Adipocyte (in vitro differentiated cells): ENCODE measurements at regions not wholly inside any gene's neighbourhood (a gene's known extent, or its start where the extent isn't known, plus 50 kb on each side); places are given as distances from the start of the nearest gene placed in this dataset.
"Not testable (repeated sequence)": the region's sequence is repeated elsewhere in the genome, so short reads cannot be mapped to it uniquely, and the experiment has no call there.

Experiments used
- DNase-seq: peaks from one replicate; pipeline ENCODE4 v3.0.0-alpha.2; 2015; ENCODE audit warnings: low read depth
- H3K27me3 ChIP-seq: replicated peaks from 2 replicates; pipeline ENCODE4 v1.7.0; 2013; ENCODE audit warnings: mild to moderate bottlenecking, low read length, moderate library complexity; ENCODE audit not compliant: control insufficient read depth, insufficient read depth
- H3K36me3 ChIP-seq: 2 replicates; pipeline ENCODE4 v1.7.0; 2013; ENCODE audit warnings: low read length, mild to moderate bottlenecking, moderate library complexity; ENCODE audit not compliant: control insufficient read depth, insufficient read depth, severe bottlenecking
- H3K4me1 ChIP-seq: 2 replicates; pipeline ENCODE4 v1.7.0; 2013; ENCODE audit warnings: mild to moderate bottlenecking, low read length, moderate library complexity; ENCODE audit not compliant: control insufficient read depth, insufficient read depth
- H3K4me3 ChIP-seq: 2 replicates; pipeline ENCODE4 v1.7.0; 2013; ENCODE audit warnings: mild to moderate bottlenecking, low read length, moderate library complexity
- H3K9ac ChIP-seq: 2 replicates; pipeline ENCODE4 v1.7.0; 2013; ENCODE audit warnings: mild to moderate bottlenecking, low read length, moderate library complexity
- H3K9me3 ChIP-seq: 2 replicates; pipeline ENCODE4 v1.7.0; 2013; ENCODE audit warnings: mild to moderate bottlenecking, low read length, moderate library complexity; ENCODE audit not compliant: control insufficient read depth

- Histone ChIP-seq H3K4me3 (no peak overlapping the region), H3K36me3 (no peaks in the 10 kb centered on the region), H3K9me3 (peaks cover 3% of the 10 kb centered on the region), H3K4me1 (no peaks in the 10 kb centered on the region), H3K27me3 (no peaks in the 10 kb centered on the region), H3K9ac (no peak overlapping the region)
- no peak for DNase-seq
Observed at GRCh38 chr6:76516924-76517323, 444.5 kb upstream of the IMPG1 start.

- no peaks in the 10 kb centered on the region for H3K4me1 ChIP-seq
Observed at GRCh38 chr6:76510489-76510888, 438.0 kb upstream of the IMPG1 start.

GRCh38 chr6:76509397-76509796, 436.9 kb upstream of the IMPG1 start:
- Histone ChIP-seq H3K4me1 (no peaks in the 10 kb centered on the region), H3K9me3 (no peaks in the 10 kb centered on the region), H3K9ac (no peak overlapping the region), H3K36me3 (no peaks in the 10 kb centered on the region), H3K27me3 (no peaks in the 10 kb centered on the region), H3K4me3 (no peak overlapping the region)
- DNase-seq, result no peak

More at GRCh38 chr6:76510489-76510888, 438.0 kb upstream of the IMPG1 start:
- H3K27me3 ChIP-seq, result no peaks in the 10 kb centered on the region
- no peak for DNase-seq
- no peaks in the 10 kb centered on the region for H3K9me3 ChIP-seq
- H3K36me3 ChIP-seq, result no peaks in the 10 kb centered on the region
- no peak overlapping the region for H3K4me3 ChIP-seq
- H3K9ac ChIP-seq, result no peak overlapping the region

- no peak overlapping the region for H3K9ac ChIP-seq
- no peaks in the 10 kb centered on the region for H3K27me3 ChIP-seq
- no peak overlapping the region for H3K4me3 ChIP-seq
- no peaks in the 10 kb centered on the region for H3K36me3 ChIP-seq
- DNase-seq, result no peak
- H3K4me1 ChIP-seq, result no peaks in the 10 kb centered on the region
- H3K9me3 ChIP-seq, result no peaks in the 10 kb centered on the region
Observed at GRCh38 chr6:76506808-76507207, 434.3 kb upstream of the IMPG1 start.

GRCh38 chr6:76495909-76496308, 423.4 kb upstream of the IMPG1 start:
- Histone ChIP-seq H3K36me3 (no peaks in the 10 kb centered on the region), H3K27me3 (no peaks in the 10 kb centered on the region), H3K9ac (no peak overlapping the region), H3K9me3 (peaks cover 9% of the 10 kb centered on the region), H3K4me1 (no peaks in the 10 kb centered on the region), H3K4me3 (no peak overlapping the region)
- no peak for DNase-seq

GRCh38 chr6:76491376-76491775, 418.9 kb upstream of the IMPG1 start:
- not testable (repeated sequence) for H3K4me1 ChIP-seq, H3K36me3 ChIP-seq, H3K4me3 ChIP-seq, H3K9ac ChIP-seq, H3K27me3 ChIP-seq, DNase-seq
- H3K9me3 ChIP-seq, result peaks cover 11% of the 10 kb centered on the region

GRCh38 chr6:76490456-76490855, 418.0 kb upstream of the IMPG1 start:
- Histone ChIP-seq H3K9ac (no peak overlapping the region), H3K4me3 (no peak overlapping the region), H3K27me3 (no peaks in the 10 kb centered on the region), H3K36me3 (no peaks in the 10 kb centered on the region), H3K4me1 (no peaks in the 10 kb centered on the region), H3K9me3 (peaks cover 7% of the 10 kb centered on the region)
- DNase-seq, result no peak

GRCh38 chr6:76481101-76481500, 408.6 kb upstream of the IMPG1 start:
- no peaks in the 10 kb centered on the region for H3K9me3 ChIP-seq
- no peak for DNase-seq

GRCh38 chr6:76472858-76473257, 400.4 kb upstream of the IMPG1 start:
- Histone ChIP-seq H3K27me3 (no peaks in the 10 kb centered on the region), H3K36me3 (no peaks in the 10 kb centered on the region), H3K9me3 (no peaks in the 10 kb centered on the region), H3K9ac (no peak overlapping the region), H3K4me1 (no peaks in the 10 kb centered on the region), H3K4me3 (no peak overlapping the region)
- DNase-seq, result no peak

More at GRCh38 chr6:76481101-76481500, 408.6 kb upstream of the IMPG1 start:
- Histone ChIP-seq H3K9ac (no peak overlapping the region), H3K4me3 (no peak overlapping the region), H3K36me3 (no peaks in the 10 kb centered on the region), H3K27me3 (no peaks in the 10 kb centered on the region), H3K4me1 (no peaks in the 10 kb centered on the region)

GRCh38 chr6:76466286-76466685, 393.8 kb upstream of the IMPG1 start:
- DNase-seq, result no peak
- no peak overlapping the region for H3K4me3 ChIP-seq

GRCh38 chr6:76465410-76465809, 392.9 kb upstream of the IMPG1 start:
- H3K4me1 ChIP-seq, result no peaks in the 10 kb centered on the region
- H3K36me3 ChIP-seq, result no peaks in the 10 kb centered on the region
- H3K27me3 ChIP-seq, result no peaks in the 10 kb centered on the region
- no peak overlapping the region for H3K4me3 ChIP-seq
- no peak overlapping the region for H3K9ac ChIP-seq
- no peak for DNase-seq
- no peaks in the 10 kb centered on the region for H3K9me3 ChIP-seq

More at GRCh38 chr6:76466286-76466685, 393.8 kb upstream of the IMPG1 start:
- no peaks in the 10 kb centered on the region for H3K9me3 ChIP-seq
- no peak overlapping the region for H3K9ac ChIP-seq
- no peaks in the 10 kb centered on the region for H3K4me1 ChIP-seq
- no peaks in the 10 kb centered on the region for H3K36me3 ChIP-seq
- H3K27me3 ChIP-seq, result no peaks in the 10 kb centered on the region

- H3K4me1 ChIP-seq, result no peaks in the 10 kb centered on the region
- H3K9ac ChIP-seq, result no peak overlapping the region
- no peak for DNase-seq
- no peaks in the 10 kb centered on the region for H3K27me3 ChIP-seq
- H3K36me3 ChIP-seq, result no peaks in the 10 kb centered on the region
- no peak overlapping the region for H3K4me3 ChIP-seq
- H3K9me3 ChIP-seq, result no peaks in the 10 kb centered on the region
Observed at GRCh38 chr6:76453270-76453669, 380.8 kb upstream of the IMPG1 start.
